NCI-H2227 (cell line): ENCODE measurements at regions not wholly inside any gene's neighbourhood (a gene's known extent, or its start where the extent isn't known, plus 50 kb on each side); places are given as distances from the start of the nearest gene placed in this dataset.
"Not testable (repeated sequence)": the region's sequence is repeated elsewhere in the genome, so short reads cannot be mapped to it uniquely, and the experiment has no call there.

ENCODE experiments used
- DNase-seq: peaks from one replicate; lab custom pipeline; 2025; ENCODE audit not compliant: unreplicated experiment; lab: John Stamatoyannopoulos, UW

GRCh38 chr20:12112665-12113064, 195.0 kb downstream of the BTBD3 start:
- DNase-seq: no peak

- no peak for DNase-seq
Measured at GRCh38 chr20:12113075-12113467, 195.4 kb downstream of the BTBD3 start.

- DNase-seq: no peak
Measured at GRCh38 chr20:12113468-12114371, 196.0 kb downstream of the BTBD3 start.

- DNase-seq: not testable (repeated sequence)
Measured at GRCh38 chr20:12129114-12129513, 211.4 kb downstream of the BTBD3 start.

GRCh38 chr20:12129532-12129931, 211.8 kb downstream of the BTBD3 start:
- not testable (repeated sequence) for DNase-seq

GRCh38 chr20:12130781-12131180, 213.1 kb downstream of the BTBD3 start:
- no peak for DNase-seq

- no peak for DNase-seq
Measured at GRCh38 chr20:12133553-12133952, 215.9 kb downstream of the BTBD3 start.

- DNase-seq: not testable (repeated sequence)
Measured at GRCh38 chr20:12145951-12146350, 228.3 kb downstream of the BTBD3 start.

- DNase-seq: no peak
Measured at GRCh38 chr20:12152996-12153395, 235.3 kb downstream of the BTBD3 start.

- no peak for DNase-seq
Measured at GRCh38 chr20:12153628-12154027, 235.9 kb downstream of the BTBD3 start.

GRCh38 chr20:12156252-12156651, 238.6 kb downstream of the BTBD3 start:
- DNase-seq: no peak

- no peak for DNase-seq
Measured at GRCh38 chr20:12159261-12159660, 241.6 kb downstream of the BTBD3 start.

GRCh38 chr20:12161734-12162133, 244.0 kb downstream of the BTBD3 start:
- DNase-seq: peak; percentile 10

- no peak for DNase-seq
Measured at GRCh38 chr20:12166053-12166717, 248.5 kb downstream of the BTBD3 start.

GRCh38 chr20:12170406-12170805, 252.7 kb downstream of the BTBD3 start:
- no peak for DNase-seq

GRCh38 chr20:12171923-12172524, 254.3 kb downstream of the BTBD3 start:
- DNase-seq: no peak

- DNase-seq: no peak
Measured at GRCh38 chr20:12173347-12174012, 255.8 kb downstream of the BTBD3 start.

GRCh38 chr20:12175538-12175937, 257.8 kb downstream of the BTBD3 start:
- no peak for DNase-seq

- no peak for DNase-seq
Measured at GRCh38 chr20:12177657-12178293, 260.1 kb downstream of the BTBD3 start.

GRCh38 chr20:12179692-12180091, 262.0 kb downstream of the BTBD3 start:
- no peak for DNase-seq

- no peak for DNase-seq
Measured at GRCh38 chr20:12180107-12180661, 262.5 kb downstream of the BTBD3 start.
